ENCODE measurements at regions not wholly inside any gene's neighbourhood (a gene's known extent, or its start where the extent isn't known, plus 50 kb on each side); places are given as distances from the start of the nearest gene placed in this dataset.
"Not testable (repeated sequence)": the region's sequence is repeated elsewhere in the genome, so short reads cannot be mapped to it uniquely, and the experiment has no call there.

DNA sequence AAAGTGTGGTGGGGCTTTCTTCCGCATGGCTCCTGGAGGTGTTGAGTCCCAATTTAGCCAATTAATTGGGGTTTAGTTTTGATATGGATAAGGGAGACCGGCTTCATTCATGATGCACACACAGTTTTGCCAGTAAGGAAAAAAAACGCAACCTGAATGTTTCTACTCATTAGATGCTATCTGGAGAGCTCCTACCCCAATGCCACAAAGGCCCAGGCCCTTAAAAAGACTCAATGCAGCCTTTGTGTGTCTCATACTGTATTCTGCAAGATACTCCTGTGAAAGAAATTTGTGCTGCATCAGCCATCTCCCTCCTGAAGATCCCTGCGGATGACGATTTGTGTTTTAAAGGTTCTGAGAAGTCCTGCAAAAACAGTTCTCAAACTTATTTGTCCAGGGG is 2754.2 kb downstream of the RPIA start:
- POLR2A ChIA-PET (ENCODE audit: unreplicated experiment); H4K20me1 ChIP-seq (ENCODE audit: insufficient read depth); BruUV-seq (replicated peaks); H3F3A ChIP-seq (ENCODE audit: insufficient read depth, low read depth); H3K4me1 ChIP-seq (replicated peaks; ENCODE audit: insufficient read depth); H3K36me3 ChIP-seq (ENCODE audit: low read depth); H3K27ac ChIP-seq; H3K79me2 ChIP-seq (ENCODE audit: low read depth); CTCF ChIA-PET; H3K27me3 ChIP-seq (ENCODE audit: insufficient read depth, low read depth); intact Hi-C loops (cut with micrococcal nuclease; ENCODE audit: unreplicated experiment); H3K4me3 ChIP-seq; H3K4me2 ChIP-seq; H2AFZ ChIP-seq; DNase-seq; H3K9me2 ChIP-seq (ENCODE audit: insufficient read depth); H3K9me3 ChIP-seq (ENCODE audit: insufficient read depth, low read depth): not testable (repeated sequence)

DNA sequence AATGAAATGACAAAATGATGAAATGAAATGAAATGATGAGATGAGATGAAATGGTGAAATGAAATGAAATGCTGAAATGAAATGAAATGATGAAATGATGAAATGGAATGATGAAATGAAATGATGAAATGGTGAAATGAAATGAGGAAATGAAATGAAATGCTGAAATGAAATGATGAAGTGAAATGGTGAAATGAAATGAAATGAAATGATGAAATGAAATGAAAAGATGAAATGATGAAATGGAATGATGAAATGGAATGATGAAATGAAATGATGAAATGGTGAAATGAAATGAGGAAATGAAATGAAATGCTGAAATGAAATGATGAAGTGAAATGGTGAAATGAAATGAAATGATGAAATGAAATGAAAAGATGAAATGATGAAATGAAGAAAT is 2755.0 kb downstream of the RPIA start:
- CTCF ChIA-PET; intact Hi-C loops (cut with micrococcal nuclease; ENCODE audit: unreplicated experiment); H3F3A ChIP-seq (ENCODE audit: insufficient read depth, low read depth); H3K9me3 ChIP-seq (ENCODE audit: insufficient read depth, low read depth); DNase-seq; H3K4me2 ChIP-seq; H3K4me3 ChIP-seq; H3K27ac ChIP-seq; BruUV-seq (replicated peaks); H4K20me1 ChIP-seq (ENCODE audit: insufficient read depth); H3K27me3 ChIP-seq (ENCODE audit: insufficient read depth, low read depth); H3K79me2 ChIP-seq (ENCODE audit: low read depth); POLR2A ChIA-PET (ENCODE audit: unreplicated experiment); H3K4me1 ChIP-seq (replicated peaks; ENCODE audit: insufficient read depth); H3K36me3 ChIP-seq (ENCODE audit: low read depth); H3K9me2 ChIP-seq (ENCODE audit: insufficient read depth); H2AFZ ChIP-seq: not testable (repeated sequence)

DNA sequence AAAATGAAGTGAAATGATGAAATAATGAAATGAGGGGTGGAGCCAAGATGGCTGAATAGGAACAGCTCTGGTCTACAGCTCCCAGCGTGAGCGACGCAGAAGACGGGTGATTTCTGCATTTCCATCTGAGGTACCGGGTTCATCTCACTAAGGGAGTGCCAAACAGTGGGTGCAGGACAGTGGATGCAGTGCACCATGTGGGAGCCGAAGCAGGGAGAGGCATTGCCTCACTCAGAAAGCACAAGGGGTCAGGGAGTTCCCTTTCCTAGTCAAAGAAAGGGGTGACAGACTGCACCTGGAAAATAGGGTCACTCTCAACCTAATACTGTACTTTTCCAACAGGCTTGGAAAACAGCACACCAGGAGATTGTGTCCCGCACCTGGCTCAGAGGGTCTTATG is 2755.4 kb downstream of the RPIA start:
- H2AFZ ChIP-seq; H3K9me3 ChIP-seq (ENCODE audit: insufficient read depth, low read depth); POLR2A ChIA-PET (ENCODE audit: unreplicated experiment); H3K4me1 ChIP-seq (replicated peaks; ENCODE audit: insufficient read depth); H3K4me2 ChIP-seq; H3K27ac ChIP-seq; CTCF ChIA-PET; BruUV-seq (replicated peaks); H3K27me3 ChIP-seq (ENCODE audit: insufficient read depth, low read depth); H3K79me2 ChIP-seq (ENCODE audit: low read depth); intact Hi-C loops (cut with micrococcal nuclease; ENCODE audit: unreplicated experiment); DNase-seq; H3K9me2 ChIP-seq (ENCODE audit: insufficient read depth); H3F3A ChIP-seq (ENCODE audit: insufficient read depth, low read depth); H4K20me1 ChIP-seq (ENCODE audit: insufficient read depth); H3K4me3 ChIP-seq; H3K36me3 ChIP-seq (ENCODE audit: low read depth): not testable (repeated sequence)

DNA sequence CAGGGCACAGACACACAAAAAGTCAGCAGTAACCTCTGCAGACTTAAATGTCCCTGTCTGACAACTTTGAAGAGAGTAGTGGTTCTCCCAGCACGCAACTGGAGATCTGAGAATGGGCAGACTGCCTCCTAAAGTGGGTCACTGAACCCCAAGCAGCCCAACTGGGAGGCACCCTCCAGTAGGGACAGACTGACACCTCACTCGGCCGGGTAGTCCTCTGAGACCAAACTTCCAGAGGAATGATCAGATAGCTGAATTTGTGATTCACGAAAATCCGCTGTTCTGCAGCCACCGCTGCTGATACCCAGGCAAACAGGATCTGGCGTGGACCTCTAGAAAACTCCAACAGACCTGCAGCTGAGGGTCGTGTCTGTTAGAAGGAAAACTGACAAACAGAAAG is 2756.0 kb downstream of the RPIA start:
- BruUV-seq (replicated peaks); H3K9me3 ChIP-seq (ENCODE audit: insufficient read depth, low read depth); H3K4me2 ChIP-seq; intact Hi-C loops (cut with micrococcal nuclease; ENCODE audit: unreplicated experiment); H3K4me3 ChIP-seq; H3K9me2 ChIP-seq (ENCODE audit: insufficient read depth); DNase-seq; H3K79me2 ChIP-seq (ENCODE audit: low read depth); H3K36me3 ChIP-seq (ENCODE audit: low read depth); CTCF ChIA-PET; H3K27ac ChIP-seq; H3K4me1 ChIP-seq (replicated peaks; ENCODE audit: insufficient read depth); H3K27me3 ChIP-seq (ENCODE audit: insufficient read depth, low read depth); H2AFZ ChIP-seq; H3F3A ChIP-seq (ENCODE audit: insufficient read depth, low read depth); POLR2A ChIA-PET (ENCODE audit: unreplicated experiment); H4K20me1 ChIP-seq (ENCODE audit: insufficient read depth): not testable (repeated sequence)

DNA sequence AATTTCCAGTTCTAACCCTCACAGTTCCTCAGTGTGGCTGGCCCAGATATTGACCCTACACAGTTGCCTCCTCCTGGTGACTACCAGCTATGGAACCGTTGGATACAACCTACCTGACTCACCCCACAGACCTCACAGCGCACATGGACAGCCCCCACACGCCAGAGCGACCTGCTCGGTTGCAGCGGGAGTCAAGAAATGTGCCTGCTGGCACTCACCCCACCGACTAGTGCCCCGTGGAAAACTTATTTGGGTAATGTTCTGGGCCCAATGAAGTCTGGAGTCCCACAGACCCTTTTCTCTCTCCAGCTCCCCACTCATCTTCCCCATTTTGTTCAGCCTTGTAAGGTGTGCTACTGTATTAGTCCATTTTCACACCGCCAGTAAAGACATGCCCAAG is 2770.8 kb downstream of the RPIA start:
- intact Hi-C loops (cut with micrococcal nuclease; ENCODE audit: unreplicated experiment); BruUV-seq (replicated peaks); H3K9me2 ChIP-seq (ENCODE audit: insufficient read depth): not testable (repeated sequence)

DNA sequence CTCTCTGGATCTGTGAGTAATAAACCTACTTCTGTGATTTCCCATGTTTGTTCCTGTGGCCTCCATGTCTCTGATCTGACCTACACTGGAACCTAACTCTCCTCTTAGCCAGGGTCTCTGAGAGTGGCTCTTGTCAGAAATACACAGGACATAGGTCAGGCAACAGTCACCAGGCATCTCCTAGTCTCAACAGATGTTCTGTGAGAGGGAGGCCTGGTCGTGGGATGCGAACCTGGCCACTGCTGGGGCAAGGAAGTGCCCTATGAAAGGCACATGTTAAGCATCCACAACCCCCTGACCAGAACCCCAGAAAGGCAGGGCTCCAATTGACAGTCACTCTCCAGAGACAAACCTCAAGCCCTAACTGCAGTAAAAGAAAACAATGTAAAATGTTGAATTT is 2771.5 kb downstream of the RPIA start:
- H4K20me1 ChIP-seq (ENCODE audit: insufficient read depth); intact Hi-C loops (cut with micrococcal nuclease; ENCODE audit: unreplicated experiment); BruUV-seq (replicated peaks): not testable (repeated sequence)

More for the DNA sequence above, 2770.8 kb downstream of the RPIA start:
- H4K20me1 ChIP-seq (ENCODE audit: insufficient read depth); H3K4me2 ChIP-seq; DNase-seq; H3K27ac ChIP-seq; H3K79me2 ChIP-seq (ENCODE audit: low read depth); H2AFZ ChIP-seq; H3K4me3 ChIP-seq; H3K36me3 ChIP-seq (ENCODE audit: low read depth); POLR2A ChIA-PET (ENCODE audit: unreplicated experiment); H3K9me3 ChIP-seq (ENCODE audit: insufficient read depth, low read depth); H3K4me1 ChIP-seq (replicated peaks; ENCODE audit: insufficient read depth); CTCF ChIA-PET; H3F3A ChIP-seq (ENCODE audit: insufficient read depth, low read depth); H3K27me3 ChIP-seq (ENCODE audit: insufficient read depth, low read depth): not testable (repeated sequence)

DNA sequence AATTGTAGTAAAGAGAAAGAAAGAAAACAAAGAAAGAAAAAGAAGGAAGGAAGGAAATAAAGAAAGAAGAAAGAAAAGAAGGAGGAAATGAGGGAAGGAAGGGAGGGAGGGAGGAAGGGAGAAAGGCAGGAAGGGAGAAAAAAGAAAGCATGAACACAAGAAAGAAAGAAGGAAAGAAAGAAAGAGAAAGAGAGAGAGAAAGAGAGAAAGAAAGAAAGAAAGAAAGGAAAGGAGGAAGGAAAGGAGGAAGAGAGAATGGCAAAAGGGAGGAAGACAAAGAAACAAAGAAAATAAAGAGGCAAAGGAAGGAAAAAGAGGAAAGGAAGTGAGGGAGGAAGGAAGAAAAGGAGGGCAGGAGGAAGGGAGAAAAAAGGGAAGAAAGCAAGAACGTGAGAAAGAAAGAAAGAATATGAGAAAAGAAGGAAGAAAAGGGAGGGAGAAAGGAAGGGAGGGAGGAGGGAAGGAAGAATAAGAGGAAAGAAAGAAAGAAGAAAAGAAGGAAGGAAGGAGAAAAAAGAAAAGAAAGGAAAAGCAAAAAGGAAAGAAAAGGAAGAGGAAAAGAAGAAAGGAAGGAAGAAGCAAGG is 2775.4 kb downstream of the RPIA start:
- H3K36me3 ChIP-seq (ENCODE audit: low read depth); POLR2A ChIA-PET (ENCODE audit: unreplicated experiment); H3K4me1 ChIP-seq (replicated peaks; ENCODE audit: insufficient read depth); H2AFZ ChIP-seq; intact Hi-C loops (cut with micrococcal nuclease; ENCODE audit: unreplicated experiment); H3F3A ChIP-seq (ENCODE audit: insufficient read depth, low read depth); DNase-seq; H3K27ac ChIP-seq; H3K9me3 ChIP-seq (ENCODE audit: insufficient read depth, low read depth); H3K27me3 ChIP-seq (ENCODE audit: insufficient read depth, low read depth); BruUV-seq (replicated peaks); CTCF ChIA-PET; H3K4me3 ChIP-seq; H3K4me2 ChIP-seq; H3K79me2 ChIP-seq (ENCODE audit: low read depth); H3K9me2 ChIP-seq (ENCODE audit: insufficient read depth); H4K20me1 ChIP-seq (ENCODE audit: insufficient read depth): not testable (repeated sequence)

More for the DNA sequence above, 2771.5 kb downstream of the RPIA start:
- H3K79me2 ChIP-seq (ENCODE audit: low read depth); H3F3A ChIP-seq (ENCODE audit: insufficient read depth, low read depth); CTCF ChIA-PET; H2AFZ ChIP-seq; H3K27ac ChIP-seq; H3K27me3 ChIP-seq (ENCODE audit: insufficient read depth, low read depth); H3K9me3 ChIP-seq (ENCODE audit: insufficient read depth, low read depth); POLR2A ChIA-PET (ENCODE audit: unreplicated experiment); H3K4me1 ChIP-seq (replicated peaks; ENCODE audit: insufficient read depth); H3K9me2 ChIP-seq (ENCODE audit: insufficient read depth); DNase-seq; H3K4me2 ChIP-seq; H3K36me3 ChIP-seq (ENCODE audit: low read depth); H3K4me3 ChIP-seq: not testable (repeated sequence)
